NB4 (cell line): ENCODE measurements at regions not wholly inside any gene's neighbourhood (a gene's known extent, or its start where the extent isn't known, plus 50 kb on each side); places are given as distances from the start of the nearest gene placed in this dataset.

Experiments used
- POLR2A ChIP-seq: IDR thresholded peaks from 2 replicates; pipeline ENCODE4 v1.6.1; 2011; ENCODE audit warnings: mild to moderate bottlenecking; ENCODE audit not compliant: insufficient read length; ENCODE audit errors: extremely low read depth
- TF ChIP-seq, protein P1 (sequence below): IDR thresholded peaks from one replicate; pipeline ENCODE4 v1.5.1; 2012; ENCODE audit warnings: low read depth, low read length

DNA sequence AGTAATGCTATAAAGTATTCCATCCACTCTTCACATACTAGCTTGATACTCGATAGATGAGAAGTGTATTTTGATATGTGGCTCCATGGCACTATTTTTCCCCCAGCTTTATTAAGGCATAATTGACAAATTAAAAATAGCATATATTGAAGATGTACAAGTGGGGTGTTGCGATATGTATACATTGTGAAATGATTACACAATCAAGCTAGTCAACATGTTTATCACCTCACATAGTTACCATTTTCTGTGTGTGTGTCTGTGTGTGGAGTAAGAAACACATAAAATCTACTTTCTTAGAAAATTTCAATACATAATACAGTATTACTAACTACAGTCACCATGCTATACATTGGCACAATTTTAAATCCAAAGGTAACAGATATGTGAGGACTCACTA is 82.5 kb upstream of the MYT1L start:
- TF ChIP-seq, protein P1, sequence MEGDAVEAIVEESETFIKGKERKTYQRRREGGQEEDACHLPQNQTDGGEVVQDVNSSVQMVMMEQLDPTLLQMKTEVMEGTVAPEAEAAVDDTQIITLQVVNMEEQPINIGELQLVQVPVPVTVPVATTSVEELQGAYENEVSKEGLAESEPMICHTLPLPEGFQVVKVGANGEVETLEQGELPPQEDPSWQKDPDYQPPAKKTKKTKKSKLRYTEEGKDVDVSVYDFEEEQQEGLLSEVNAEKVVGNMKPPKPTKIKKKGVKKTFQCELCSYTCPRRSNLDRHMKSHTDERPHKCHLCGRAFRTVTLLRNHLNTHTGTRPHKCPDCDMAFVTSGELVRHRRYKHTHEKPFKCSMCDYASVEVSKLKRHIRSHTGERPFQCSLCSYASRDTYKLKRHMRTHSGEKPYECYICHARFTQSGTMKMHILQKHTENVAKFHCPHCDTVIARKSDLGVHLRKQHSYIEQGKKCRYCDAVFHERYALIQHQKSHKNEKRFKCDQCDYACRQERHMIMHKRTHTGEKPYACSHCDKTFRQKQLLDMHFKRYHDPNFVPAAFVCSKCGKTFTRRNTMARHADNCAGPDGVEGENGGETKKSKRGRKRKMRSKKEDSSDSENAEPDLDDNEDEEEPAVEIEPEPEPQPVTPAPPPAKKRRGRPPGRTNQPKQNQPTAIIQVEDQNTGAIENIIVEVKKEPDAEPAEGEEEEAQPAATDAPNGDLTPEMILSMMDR: no peak
- no peak for TF ChIP-seq POLR2A
